HG03060 (cell line): ENCODE measurements at regions not wholly inside any gene's neighbourhood (a gene's known extent, or its start where the extent isn't known, plus 50 kb on each side); places are given as distances from the start of the nearest gene placed in this dataset.

Source experiments
- ATAC-seq: cut with Tn5 transposase; IDR thresholded peaks from one replicate; pipeline ENCODE4 v1.9.1; 2021; ENCODE audit warnings: low read depth, moderate number of reproducible peaks; ENCODE audit not compliant: unreplicated experiment

DNA sequence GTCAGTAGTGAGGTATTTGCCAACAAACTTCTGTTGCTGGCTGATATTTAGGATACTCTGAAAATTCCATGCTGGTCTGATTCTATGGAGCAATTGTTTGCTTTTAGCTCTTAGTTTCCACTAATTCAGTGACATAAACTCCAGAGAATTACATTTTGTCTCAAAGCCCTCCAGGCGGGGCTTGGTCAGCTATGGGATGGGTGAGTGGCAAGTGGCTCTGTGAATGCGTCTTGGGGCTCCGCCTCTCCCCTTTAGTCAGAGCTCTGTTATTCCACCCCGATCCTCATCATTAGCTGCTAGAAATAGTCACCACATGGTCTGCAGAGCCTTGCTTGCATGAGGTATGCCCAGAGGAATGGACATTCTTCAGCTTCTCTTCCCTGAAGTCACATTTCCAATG, 540.6 kb downstream of the QKI start:
- ATAC-seq, result no peak

DNA sequence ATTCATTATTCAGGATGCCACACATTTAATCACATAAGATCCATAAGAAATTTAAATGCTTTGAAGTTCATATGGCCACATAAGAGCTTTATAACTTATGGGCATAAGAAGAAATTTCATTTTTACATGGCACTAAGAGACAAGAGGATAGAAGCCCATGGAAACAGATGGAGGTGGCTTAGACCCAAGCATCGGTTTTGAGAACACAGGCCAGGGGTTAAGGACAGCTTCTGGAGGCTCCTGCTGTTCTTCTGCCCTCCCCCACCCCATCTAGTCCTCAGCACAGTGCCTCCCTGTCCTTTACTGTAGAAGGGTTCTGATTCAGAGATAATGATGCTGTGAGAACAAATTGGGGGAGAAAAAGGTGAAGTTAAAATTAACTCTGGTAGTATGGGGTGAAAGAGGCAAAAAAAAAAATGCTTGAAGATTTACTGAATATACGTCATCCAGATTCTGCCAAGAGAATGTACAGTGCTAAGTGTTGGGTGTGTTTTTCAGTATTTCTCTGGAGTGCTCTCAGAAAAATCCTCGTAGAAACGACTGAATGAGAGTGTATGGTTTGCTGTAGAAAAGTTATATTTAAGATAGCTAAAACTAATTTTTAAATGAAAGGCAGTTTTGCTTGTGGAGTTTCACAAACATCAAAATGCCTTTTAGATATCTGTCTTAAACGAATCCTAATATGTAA, 539.7 kb downstream of the QKI start:
- ATAC-seq, result no peak

DNA sequence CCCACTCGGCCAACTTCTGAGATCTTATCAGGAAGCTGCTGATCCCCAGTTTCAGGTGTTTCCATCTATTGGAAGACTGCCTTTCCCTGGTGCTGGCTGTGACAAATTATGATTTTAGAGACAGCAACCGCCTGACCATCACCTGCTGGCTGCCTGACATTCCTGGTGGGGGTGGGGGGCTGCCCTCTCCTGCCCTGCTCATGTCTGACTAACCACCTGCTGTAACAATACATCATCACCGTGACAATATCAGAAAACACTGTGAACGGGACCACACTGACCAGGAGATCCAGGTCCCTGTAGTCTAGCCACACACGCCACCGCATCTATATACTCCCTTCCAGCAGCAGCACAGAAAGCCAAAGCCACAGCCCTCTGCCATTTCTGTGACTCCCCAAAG, 537.5 kb downstream of the QKI start:
- ATAC-seq, result no peak

DNA sequence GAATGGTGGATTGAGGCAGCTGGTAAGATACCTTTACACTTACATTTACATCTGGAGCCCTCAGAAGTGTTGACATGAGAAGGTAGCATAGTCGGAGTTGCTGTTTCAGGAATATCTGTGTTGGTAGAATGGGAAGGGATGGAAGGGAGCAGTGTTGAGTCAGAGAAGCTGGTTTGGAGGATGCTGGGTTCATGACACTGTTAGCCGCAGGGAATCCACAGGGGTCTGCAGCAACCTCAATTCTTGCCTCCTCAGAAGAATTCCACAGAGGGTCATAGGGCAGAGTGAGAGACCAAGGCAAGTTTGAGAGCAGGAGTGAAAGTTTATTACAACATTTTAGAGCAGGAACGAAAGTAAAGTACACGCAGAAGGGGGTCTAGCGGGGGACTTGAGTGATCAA, 536.8 kb downstream of the QKI start:
- no peak for ATAC-seq

DNA sequence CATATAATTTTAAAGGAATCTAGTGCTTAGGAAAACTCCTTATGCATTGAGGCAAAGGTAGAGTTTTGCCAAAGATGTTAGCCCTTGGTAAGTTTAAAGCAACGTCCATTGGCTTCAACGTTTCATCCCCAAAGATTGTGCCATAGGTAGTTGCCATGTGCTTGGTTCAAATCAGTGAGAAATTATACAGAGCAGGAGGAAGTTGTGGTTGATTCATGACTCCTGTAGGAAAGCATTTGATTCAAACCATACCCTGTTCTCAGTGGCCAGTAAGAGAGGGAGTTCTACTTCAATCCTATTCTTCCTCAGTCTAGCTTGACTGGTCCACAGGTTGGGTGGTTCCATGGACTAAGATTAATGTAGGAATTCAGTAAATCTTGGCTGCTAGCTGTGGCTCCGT, 535.6 kb downstream of the QKI start:
- ATAC-seq, result no peak

DNA sequence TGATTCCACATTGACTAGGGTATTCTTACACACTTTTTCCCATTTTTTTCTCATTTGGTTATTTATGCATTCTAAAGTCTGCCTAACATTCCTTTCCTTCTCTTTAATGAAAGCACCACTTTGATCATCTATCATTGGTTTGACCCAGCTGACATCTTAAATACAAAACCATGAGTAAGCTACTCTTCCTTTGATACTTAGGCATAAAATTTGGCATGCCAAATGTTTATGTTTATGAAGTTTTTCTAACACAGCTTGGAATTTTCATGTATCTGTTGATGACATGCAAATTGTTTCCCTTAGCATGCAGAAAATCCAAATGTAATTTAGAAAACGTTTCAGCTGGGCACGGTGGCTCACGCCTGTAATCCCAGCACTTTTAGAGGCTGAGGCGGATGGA, 534.9 kb downstream of the QKI start:
- no peak for ATAC-seq

DNA sequence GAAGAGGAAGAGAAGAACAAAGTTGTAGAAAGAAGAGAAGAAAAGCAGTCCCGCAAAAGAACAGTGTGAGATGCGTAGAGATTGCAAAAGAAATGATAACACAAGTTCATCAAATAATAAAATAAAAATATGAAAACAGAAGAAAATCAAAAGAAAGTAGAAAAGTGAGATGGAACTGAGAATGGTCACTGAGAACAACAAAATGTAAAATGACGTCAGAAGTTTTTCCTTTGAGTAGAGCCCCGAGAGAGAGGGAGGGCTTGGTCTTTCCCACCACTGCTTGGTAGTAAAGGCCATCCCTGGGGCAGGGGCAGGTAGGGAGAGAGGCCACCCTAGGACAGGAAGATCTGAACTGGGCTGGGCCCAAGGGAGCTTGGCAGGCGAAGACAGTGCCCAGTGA, 533.7 kb downstream of the QKI start:
- no peak for ATAC-seq

DNA sequence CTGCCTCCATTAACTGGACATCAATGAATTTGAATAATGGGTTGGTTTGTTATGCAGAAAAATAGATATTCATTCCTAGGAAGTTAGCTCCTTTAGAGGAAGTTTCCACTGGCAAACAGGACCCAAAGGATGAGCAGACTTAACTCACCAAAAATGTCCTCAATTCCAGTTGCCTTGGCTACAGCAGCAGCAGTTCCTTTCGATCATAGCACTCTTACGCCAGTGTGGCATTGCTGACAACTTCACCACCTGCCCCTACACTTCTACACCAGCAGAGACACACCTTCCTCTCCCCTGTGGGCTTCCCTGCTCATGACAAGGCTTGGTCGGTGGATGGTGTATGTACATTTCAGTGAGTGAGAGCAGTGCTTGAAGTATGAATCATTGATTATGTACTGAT, 532.8 kb downstream of the QKI start:
- ATAC-seq, result no peak

DNA sequence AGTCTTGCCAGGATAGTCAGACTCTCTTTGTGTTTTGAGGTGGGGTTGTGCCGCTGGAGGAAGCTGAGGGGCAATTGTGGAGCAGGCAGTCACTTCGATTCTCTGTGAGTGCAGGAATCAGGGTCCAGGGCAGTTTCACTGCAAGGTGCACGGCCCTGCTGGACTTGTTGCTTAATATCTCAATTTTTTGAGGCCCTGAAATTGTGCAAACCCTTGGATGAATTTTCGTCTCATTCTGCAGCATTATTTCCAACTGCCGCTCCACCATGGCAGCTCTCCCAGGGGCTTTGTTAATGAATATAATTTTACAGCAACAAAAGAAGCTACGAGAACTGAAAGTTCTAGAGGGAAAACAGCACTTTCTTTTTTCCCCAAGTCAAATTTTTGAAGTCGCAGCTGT, 531.9 kb downstream of the QKI start:
- no peak for ATAC-seq

DNA sequence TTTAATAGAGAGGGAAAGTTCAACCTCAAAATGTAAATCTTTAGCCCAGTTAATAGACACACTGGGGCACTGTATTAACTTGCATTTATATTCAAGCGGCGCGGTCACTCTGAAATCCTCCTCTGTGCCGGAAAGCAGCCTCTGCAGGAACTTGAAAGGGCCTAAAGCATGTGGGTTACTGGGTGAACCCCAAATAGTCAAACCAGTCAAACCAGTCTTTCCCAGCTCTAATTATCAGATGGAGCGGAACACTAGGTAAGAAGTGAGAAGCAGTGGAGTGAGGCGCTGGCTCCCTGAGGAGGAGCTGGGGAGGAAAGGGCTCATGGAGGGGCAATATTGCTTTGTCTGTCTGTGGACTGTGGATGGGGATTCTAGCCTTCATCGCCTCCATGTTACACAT, 531.3 kb downstream of the QKI start:
- no peak for ATAC-seq

DNA sequence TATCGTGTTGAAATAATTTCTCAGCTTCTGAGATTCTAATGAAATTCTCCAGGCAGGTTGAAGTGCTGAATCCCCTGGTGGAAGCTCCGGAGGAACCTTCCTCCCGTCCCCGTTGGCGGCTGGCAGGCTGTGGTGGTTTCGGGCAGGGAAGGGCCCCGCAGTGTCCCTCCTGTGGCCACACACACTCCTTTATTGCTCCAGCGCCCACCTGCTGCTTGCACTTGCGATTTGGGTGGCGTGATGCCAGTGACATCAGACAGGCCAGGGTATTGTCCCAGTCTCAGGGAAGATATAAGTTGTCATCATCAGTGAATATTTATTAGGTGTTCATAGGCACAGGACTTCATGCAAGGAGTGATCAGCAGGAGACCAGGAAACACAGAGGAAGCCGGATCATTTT, 530.4 kb downstream of the QKI start:
- no peak for ATAC-seq

DNA sequence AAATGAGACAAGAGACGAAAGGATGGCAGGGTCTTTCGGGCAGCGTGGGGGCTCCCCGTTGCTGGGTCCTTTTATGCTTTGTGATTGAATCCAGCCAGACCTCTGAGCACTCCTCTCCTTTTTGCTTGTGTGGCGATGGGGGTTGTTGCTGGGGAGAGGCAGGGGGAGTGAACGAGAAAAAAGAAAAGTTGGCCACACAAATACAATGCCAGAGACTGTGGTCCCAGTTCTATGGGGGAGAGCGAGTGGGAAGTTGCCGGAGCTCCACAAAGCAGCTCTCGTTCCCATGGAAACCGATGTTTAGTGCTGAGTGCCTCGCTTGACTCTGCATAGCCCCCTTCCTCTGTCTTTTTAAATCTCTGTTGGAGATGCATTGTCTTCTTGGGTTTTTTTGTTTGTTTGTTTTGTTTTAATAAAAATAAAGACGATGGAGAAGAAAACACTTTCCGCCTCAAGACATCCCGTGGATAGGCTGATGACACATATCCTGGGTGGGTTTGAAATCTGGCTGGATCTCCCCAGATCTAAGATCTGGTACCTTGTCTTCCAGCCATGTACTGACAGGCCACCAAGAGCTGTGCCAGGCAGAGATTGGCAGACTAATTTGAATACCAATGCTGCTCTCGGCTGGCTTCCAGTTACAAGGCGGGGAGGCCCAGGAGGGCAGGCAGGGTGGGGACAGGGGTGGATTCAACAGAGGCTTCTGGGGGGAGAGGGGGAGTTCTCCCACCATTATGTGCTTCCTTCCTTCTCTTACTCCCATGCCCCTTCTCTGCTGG, 529.3 kb downstream of the QKI start:
- ATAC-seq, result no peak

DNA sequence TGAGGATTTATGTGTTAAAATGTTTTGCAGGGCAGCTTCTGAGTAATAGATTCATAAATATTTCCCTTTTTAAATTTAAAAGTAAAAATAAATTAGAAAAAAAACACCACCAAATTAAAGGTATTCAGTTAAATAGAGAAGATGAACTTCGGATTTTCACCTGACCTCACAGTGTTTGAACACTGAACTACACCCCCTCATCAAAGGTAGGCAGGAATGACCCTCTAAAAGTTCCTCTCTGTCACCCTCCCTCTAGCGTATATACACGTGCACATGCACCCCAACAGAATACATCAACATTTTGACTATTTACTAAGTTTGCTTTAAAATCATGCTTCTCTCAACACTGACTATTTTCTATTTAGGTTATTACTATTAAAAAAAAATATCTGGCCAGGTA, 528.3 kb downstream of the QKI start:
- no peak for ATAC-seq

DNA sequence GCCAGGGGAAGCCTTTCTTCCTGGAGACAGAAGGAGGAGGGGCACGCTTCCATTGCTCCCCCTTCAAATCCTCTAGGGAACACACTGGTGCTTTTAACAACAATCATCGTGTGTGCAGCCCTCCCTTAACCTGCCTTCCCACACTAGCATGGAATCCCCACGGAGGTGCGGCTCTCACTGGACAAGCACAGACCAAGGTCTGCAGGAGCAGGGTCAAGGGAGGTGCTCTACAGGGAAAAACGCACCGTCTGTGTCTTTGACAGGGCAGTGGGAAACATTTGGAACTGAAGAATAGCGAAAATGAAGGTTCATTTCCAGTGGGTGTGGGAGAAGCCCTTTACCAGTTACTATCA, 527.1 kb downstream of the QKI start:
- no peak for ATAC-seq

DNA sequence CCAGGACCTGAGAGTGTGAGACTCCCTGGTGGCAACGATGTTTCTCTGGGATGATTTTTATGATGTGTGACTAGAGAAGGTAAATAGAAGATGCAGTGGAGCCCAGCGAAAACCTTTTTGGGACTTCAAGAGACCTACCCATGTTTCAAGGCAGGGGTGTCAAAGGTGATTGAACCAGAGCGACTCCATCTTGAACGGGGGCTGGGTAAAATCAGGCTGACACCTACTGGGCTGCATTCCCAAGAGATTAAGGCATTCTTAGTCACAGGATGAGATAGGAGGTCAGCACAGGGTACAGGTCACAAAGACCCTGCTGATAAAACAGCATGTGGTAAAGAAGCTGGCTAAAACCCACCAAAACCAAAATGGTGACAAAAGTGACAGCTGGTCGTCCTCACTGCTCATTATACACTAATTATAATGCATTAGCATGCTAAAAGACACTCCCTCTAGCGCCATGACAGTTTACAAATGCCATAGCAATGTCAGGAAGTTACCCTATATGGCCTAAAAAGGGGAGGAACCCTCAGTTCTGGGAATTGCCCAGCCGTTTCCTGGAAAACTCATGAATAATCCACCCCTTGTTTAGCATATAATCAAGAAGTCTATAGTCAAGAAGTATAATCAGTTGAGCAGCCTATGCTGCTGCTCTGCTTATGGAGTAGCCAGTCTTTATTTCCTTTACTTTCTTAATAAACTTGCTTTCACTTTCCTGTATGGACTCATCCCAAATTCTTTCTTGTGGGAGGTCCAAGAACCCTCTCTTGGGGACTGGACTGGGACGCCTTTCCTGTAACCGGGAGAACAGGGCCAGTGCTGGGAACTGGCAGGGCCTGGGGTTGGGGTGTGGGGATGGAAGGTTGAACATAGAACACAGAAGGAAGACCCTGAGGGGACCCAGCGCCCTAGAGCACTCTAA, 526.4 kb downstream of the QKI start:
- ATAC-seq, result no peak

DNA sequence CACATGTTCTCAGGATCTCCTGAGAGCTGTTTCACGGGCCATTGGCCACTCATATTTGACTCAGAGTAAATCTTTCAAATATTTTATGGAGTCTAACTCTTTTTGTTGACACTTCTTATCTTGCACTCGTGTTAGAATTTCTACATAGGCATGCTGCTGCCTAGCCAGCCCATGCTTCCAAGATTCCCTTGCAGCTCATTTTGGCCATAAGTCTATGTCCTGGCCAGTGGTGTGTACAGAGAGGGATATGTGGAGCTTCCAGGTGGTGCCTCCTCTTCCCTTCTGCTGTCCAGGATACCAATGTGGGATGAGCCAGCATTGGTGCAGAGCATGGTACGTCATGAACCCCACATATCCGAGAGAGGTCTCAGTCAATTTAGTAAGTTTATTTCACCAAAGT, 522.6 kb downstream of the QKI start:
- ATAC-seq, result no peak

DNA sequence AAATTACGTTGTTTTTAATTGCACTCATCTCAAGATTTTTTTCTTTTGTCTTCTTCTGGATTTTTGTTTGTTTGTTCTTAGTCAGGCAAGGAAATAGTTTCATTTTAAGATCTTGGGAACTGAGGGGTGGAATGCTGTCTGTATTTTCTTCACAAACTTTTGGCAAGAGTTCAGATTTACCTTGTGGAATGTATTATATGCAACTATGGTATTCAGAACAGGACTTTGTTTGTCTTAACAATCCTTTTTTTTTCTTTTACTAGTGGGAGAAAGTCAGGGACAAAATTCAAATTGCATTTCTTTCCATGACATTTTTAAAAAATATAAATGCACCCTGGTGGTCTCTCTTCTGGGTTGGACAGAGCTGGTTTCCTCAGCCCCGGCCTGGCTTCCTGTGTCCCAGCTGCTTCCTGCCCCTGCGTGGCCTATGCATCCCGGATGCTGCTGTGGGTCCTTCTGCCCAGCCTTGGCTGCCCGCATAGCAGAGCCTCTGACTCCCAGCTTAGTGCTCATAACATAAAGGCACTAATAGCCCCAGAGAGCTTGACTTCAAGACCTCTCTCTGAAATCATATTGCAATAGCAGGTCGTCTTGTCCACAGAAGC, 520.7 kb downstream of the QKI start:
- no peak for ATAC-seq

DNA sequence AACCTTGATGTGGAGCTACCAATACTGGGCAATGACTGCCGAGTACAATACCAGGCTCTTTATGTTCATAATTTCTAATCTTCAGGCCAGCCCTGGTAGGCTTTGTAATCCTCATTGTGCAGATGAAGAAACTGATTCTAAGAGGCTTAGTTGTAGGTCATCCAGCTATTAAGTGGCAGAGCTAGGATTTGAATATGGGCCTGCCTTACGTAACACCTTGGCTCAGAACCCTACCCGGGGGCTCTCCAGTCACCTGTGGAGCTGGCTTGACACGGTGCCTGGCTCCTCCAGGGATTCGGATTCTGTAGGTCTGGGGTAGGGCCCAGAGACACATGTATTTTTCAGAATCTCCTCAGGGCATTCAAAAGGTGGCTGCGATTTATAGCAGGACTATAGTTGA, 515.5 kb downstream of the QKI start:
- ATAC-seq, result no peak

DNA sequence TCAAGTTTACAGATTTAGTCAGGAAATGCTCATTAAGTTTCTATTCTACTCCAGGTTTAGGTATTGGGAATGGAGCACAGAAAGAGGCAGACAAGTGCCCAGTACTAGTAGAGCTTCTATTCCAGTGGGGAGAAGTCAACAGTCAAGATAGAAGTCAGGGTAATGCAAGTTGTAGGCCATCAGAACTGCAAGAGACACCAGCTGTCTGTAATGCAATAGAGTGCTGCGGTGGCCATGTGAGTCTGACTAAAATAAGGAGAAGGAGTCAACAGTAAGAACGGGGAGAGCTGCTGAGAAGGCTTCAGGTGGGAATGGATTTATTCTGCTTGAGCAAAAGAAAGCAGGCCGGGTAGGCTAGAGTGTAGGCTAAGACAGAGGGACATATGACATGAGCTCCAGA, 515.0 kb downstream of the QKI start:
- ATAC-seq, result no peak

DNA sequence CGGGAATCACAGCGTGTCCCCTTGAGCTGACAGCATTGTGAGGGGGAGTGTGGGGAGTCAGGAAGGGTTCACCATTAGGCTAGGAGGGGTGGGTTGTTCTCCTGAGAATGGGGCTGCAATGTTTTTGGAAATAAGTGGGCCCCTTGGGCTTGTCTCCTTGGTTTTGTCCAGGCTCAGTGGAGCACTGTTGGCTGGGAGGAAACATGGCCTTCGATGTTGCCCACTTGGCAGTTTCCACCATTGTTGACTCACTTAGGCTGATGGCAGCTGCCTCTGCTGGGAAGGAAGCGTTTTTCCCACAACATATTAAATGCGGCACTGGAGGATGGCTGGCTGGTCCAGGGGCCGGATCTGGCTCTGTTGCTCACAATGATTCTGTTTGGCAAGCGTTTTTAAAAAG, 512.1 kb downstream of the QKI start:
- ATAC-seq, result no peak

DNA sequence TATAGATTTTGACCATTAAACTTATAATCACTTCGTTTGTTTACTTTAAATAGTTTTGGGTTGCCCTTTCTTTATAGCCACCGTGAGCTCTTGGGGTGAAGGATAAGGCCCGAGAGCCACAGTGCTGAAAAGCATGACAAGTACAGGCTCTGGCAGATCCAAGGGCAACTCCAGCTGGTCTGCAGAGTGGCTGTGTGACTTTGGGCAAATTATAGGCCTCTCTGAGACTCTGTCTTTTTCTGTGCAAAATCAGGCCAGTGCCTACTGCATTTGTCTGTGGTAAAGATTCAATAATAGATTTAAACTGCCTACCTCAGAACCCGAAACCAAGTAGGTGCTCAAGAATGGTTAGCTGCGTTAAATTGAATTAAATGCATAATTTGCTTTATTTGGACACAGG, 511.3 kb downstream of the QKI start:
- ATAC-seq, result no peak
